H9 (cell line): ENCODE measurements at regions not wholly inside any gene's neighbourhood (a gene's known extent, or its start where the extent isn't known, plus 50 kb on each side); places are given as distances from the start of the nearest gene placed in this dataset.

ENCODE experiments used
- DNase-seq: peaks from one replicate; pipeline ENCODE4 v3.0.0-alpha.2; 2017
- H2AFZ ChIP-seq: one replicate; pipeline ENCODE4 v1.6.1; 2013; ENCODE audit warnings: mild to moderate bottlenecking, low read length, control low read depth, moderate library complexity
- H2AK5ac ChIP-seq: 2 replicates; pipeline ENCODE4 v1.6.1; 2013; ENCODE audit warnings: low read length, control low read depth, mixed read lengths; ENCODE audit not compliant: insufficient read length
- H2BK120ac ChIP-seq: one replicate; pipeline ENCODE4 v1.6.1; 2013; ENCODE audit warnings: low read depth, mild to moderate bottlenecking, low read length, control low read depth, inconsistent platforms; ENCODE audit not compliant: poor library complexity, severe bottlenecking
- H2BK12ac ChIP-seq: 2 replicates; pipeline ENCODE4 v1.6.1; 2013; ENCODE audit warnings: low read length, control low read depth, mixed read lengths, low read depth; ENCODE audit not compliant: insufficient read length
- H2BK15ac ChIP-seq: 2 replicates; pipeline ENCODE4 v1.6.1; 2013; ENCODE audit warnings: low read depth, low read length, control low read depth
- H2BK20ac ChIP-seq: one replicate; pipeline ENCODE4 v1.6.1; 2013; ENCODE audit warnings: low read depth, mild to moderate bottlenecking, low read length, control low read depth, inconsistent platforms; ENCODE audit not compliant: poor library complexity, severe bottlenecking
- H2BK5ac ChIP-seq: 2 replicates; pipeline ENCODE4 v1.6.1; 2013; ENCODE audit warnings: low read length, control low read depth, mixed read lengths; ENCODE audit not compliant: insufficient read length
- H3K14ac ChIP-seq: 2 replicates; pipeline ENCODE4 v1.6.1; 2013; ENCODE audit warnings: low read length, control low read depth; ENCODE audit not compliant: insufficient read depth
- H3K18ac ChIP-seq: 2 replicates; pipeline ENCODE4 v1.6.1; 2013; ENCODE audit warnings: low read depth, mild to moderate bottlenecking, mixed read lengths, low read length, control low read depth; ENCODE audit not compliant: insufficient read length
- H3K23ac ChIP-seq: 2 replicates; pipeline ENCODE4 v1.6.1; 2013; ENCODE audit warnings: low read length, control low read depth, mixed read lengths, low read depth; ENCODE audit not compliant: insufficient read length
- H3K23me2 ChIP-seq: 2 replicates; pipeline ENCODE4 v1.6.1; 2013; ENCODE audit warnings: low read depth, mild to moderate bottlenecking, mixed read lengths, low read length, control low read depth; ENCODE audit not compliant: insufficient read length, poor library complexity, severe bottlenecking
- H3K27ac ChIP-seq: 2 replicates; pipeline ENCODE4 v1.5.1; 2013; ENCODE audit warnings: low read length, control low read depth, mixed read lengths, low read depth; ENCODE audit not compliant: insufficient read length
- H3K27me3 ChIP-seq: 2 replicates; pipeline ENCODE4 v1.6.1; 2013; ENCODE audit warnings: low read length, control low read depth, inconsistent platforms; ENCODE audit not compliant: insufficient read depth
- H3K4ac ChIP-seq: 2 replicates; pipeline ENCODE4 v1.6.1; 2013; ENCODE audit warnings: low read depth, mild to moderate bottlenecking, control low read depth, inconsistent platforms, low read length, moderate library complexity
- H3K4me1 ChIP-seq: 2 replicates; pipeline ENCODE4 v1.6.1; 2013; ENCODE audit warnings: low read length, control low read depth, inconsistent platforms; ENCODE audit not compliant: insufficient read depth
- H3K4me2 ChIP-seq: 2 replicates; pipeline ENCODE4 v1.6.1; 2013; ENCODE audit warnings: low read length, control low read depth, mixed read lengths; ENCODE audit not compliant: insufficient read length, insufficient read depth
- H3K56ac ChIP-seq: 2 replicates; pipeline ENCODE4 v1.6.1; 2013; ENCODE audit warnings: low read depth, mild to moderate bottlenecking, mixed read lengths, low read length, control low read depth; ENCODE audit not compliant: insufficient read length
- H3K79me1 ChIP-seq: 2 replicates; pipeline ENCODE4 v1.6.1; 2013; ENCODE audit warnings: low read depth, mild to moderate bottlenecking, moderate library complexity, low read length, control low read depth, inconsistent platforms; ENCODE audit not compliant: insufficient read depth, poor library complexity, severe bottlenecking
- H3K79me2 ChIP-seq: 2 replicates; pipeline ENCODE4 v1.6.1; 2013; ENCODE audit warnings: low read length, control low read depth, inconsistent platforms; ENCODE audit not compliant: insufficient read depth
- H3K9ac ChIP-seq: 2 replicates; pipeline ENCODE4 v1.6.1; 2013; ENCODE audit warnings: low read length, control low read depth, mixed read lengths; ENCODE audit not compliant: insufficient read length; ENCODE audit errors: extremely low read depth
- H3K9me3 ChIP-seq: one replicate; pipeline ENCODE4 v1.6.1; 2013; ENCODE audit warnings: low read depth, low read length, inconsistent platforms; ENCODE audit not compliant: control insufficient read depth
- H3T11ph ChIP-seq: one replicate; pipeline ENCODE4 v1.6.1; 2013; ENCODE audit warnings: mild to moderate bottlenecking, low read length, control low read depth, inconsistent platforms
- H4K20me1 ChIP-seq: one replicate; pipeline ENCODE4 v1.6.1; 2013; ENCODE audit not compliant: control insufficient read depth, insufficient read length, insufficient read depth
- H4K5ac ChIP-seq: 2 replicates; pipeline ENCODE4 v1.6.1; 2013; ENCODE audit warnings: low read depth, mild to moderate bottlenecking, mixed read lengths, low read length, control low read depth; ENCODE audit not compliant: insufficient read length
- H4K8ac ChIP-seq: replicated peaks from 2 replicates; pipeline ENCODE4 v1.6.1; 2013; ENCODE audit warnings: low read length, control low read depth, mixed read lengths, low read depth; ENCODE audit not compliant: insufficient read length
- H4K91ac ChIP-seq: 2 replicates; pipeline ENCODE4 v1.6.1; 2013; ENCODE audit warnings: low read depth, mild to moderate bottlenecking, moderate library complexity, mixed read lengths, low read length, control low read depth; ENCODE audit not compliant: insufficient read length
- H3K27ac Mint-ChIP-seq, 3 experiments: 2 replicates in 2 of 3; 3 replicates in 1 of 3; pipeline ENCODE4 v1.8.0; 2020 to 2021; ENCODE audit warnings: mixed read lengths in 3 of 3, mild to moderate bottlenecking in 1 of 3, moderate library complexity in 1 of 3
- H3K27me3 Mint-ChIP-seq: 2 replicates; pipeline ENCODE4 v1.8.0; 2021; ENCODE audit warnings: low read depth, mild to moderate bottlenecking, moderate library complexity, mixed read lengths
- H3K36me3 Mint-ChIP-seq, 3 experiments: 2 replicates in 2 of 3; 3 replicates in 1 of 3; pipeline ENCODE4 v1.8.0; 2020 to 2021; ENCODE audit warnings: low read depth in 3 of 3, mixed read lengths in 3 of 3; ENCODE audit not compliant: insufficient read depth in 1 of 3
- H3K4me1 Mint-ChIP-seq, 2 experiments: 2 replicates each; pipeline ENCODE4 v1.8.0; 2020; ENCODE audit warnings: mixed read lengths in 2 of 2
- H3K4me3 Mint-ChIP-seq, 2 experiments: 2 replicates in 1 of 2; 3 replicates in 1 of 2; pipeline ENCODE4 v1.8.0; 2020 to 2021; ENCODE audit warnings: mild to moderate bottlenecking in 2 of 2, mixed read lengths in 2 of 2, moderate library complexity in 1 of 2
- H3K9me3 Mint-ChIP-seq, 2 experiments: 2 replicates in 1 of 2; 3 replicates in 1 of 2; pipeline ENCODE4 v1.8.0; 2020; ENCODE audit warnings: mild to moderate bottlenecking in 2 of 2, mixed read lengths in 2 of 2, moderate library complexity in 1 of 2
- WGBS: extraction: QIAGEN DNeasy Blood & Tissue Kit; methylation state at CpG from one replicate; pipeline ENCODE4 v1.1.7; 2013; ENCODE audit warnings: missing lambda C conversion rate, low lambda C conversion rate, mixed read lengths; ENCODE audit not compliant: insufficient read length; ENCODE audit errors: extremely low coverage; 5-methylcytosine and 5-hydroxymethylcytosine counted together
- TF ChIP-seq, protein P1 (sequence below): fragments of 200-600 bp; sonication (generic); conservative IDR thresholded peaks from 3 replicates; pipeline ENCODE4 v1.8.0; 2021; ENCODE audit warnings: antibody characterized with exemption, mild to moderate bottlenecking

DNA sequence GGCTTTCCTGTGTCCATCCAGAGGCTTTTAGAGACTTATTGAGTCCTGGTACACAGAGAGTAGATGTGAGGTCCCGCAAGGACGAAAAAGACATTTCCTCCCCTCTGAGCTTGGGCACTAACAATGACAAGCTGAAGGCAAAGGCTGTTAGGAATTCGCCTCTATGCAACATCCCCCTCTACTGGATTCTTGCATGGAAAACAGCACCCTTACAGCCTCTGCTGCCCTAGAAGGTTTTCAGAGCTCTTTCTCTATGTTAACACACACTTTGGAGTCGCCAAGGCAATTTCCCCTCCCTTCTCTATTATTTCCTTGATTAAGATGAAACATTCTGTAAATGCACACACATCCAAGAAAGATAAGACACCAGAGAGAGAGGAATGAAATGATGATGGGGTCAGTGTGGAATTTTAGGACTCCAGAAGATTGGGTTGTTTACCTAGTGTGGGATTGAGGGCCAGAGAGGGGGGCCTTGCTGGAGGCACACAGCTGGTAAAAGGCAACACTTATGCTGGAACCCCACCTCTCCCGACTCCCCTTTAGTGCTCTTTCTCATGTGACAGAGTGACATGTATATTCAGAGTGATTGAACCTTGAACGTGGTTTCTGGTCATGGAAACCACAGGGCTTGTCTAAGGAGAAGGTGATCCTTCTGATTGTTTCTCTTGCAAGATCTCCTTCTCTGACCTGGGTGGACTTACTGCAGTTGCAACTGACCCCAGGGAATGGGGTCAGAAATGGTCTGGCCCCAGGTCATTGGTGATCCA is 300.7 kb downstream of the CLIC5 start:
- no peak overlapping the region for H4K91ac ChIP-seq
- H3K4me1 Mint-ChIP-seq = peaks cover 8% of the 10 kb centered on the region in 2 experiments
- no peak overlapping the region for H3K27ac ChIP-seq
- no peak overlapping the region for H3K23ac ChIP-seq
- no peak overlapping the region; a peak in 1 of 7 replicates for H3K27ac Mint-ChIP-seq
- TF ChIP-seq, protein P1, sequence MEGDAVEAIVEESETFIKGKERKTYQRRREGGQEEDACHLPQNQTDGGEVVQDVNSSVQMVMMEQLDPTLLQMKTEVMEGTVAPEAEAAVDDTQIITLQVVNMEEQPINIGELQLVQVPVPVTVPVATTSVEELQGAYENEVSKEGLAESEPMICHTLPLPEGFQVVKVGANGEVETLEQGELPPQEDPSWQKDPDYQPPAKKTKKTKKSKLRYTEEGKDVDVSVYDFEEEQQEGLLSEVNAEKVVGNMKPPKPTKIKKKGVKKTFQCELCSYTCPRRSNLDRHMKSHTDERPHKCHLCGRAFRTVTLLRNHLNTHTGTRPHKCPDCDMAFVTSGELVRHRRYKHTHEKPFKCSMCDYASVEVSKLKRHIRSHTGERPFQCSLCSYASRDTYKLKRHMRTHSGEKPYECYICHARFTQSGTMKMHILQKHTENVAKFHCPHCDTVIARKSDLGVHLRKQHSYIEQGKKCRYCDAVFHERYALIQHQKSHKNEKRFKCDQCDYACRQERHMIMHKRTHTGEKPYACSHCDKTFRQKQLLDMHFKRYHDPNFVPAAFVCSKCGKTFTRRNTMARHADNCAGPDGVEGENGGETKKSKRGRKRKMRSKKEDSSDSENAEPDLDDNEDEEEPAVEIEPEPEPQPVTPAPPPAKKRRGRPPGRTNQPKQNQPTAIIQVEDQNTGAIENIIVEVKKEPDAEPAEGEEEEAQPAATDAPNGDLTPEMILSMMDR = peak; percentile 91
- no peak overlapping the region for H2BK5ac ChIP-seq
- H3K79me1 ChIP-seq = no peaks in the 10 kb centered on the region
- peak; percentile 77 for DNase-seq
- H3K4me1 ChIP-seq = no peaks in the 10 kb centered on the region
- H3K23me2 ChIP-seq = no peaks in the 10 kb centered on the region
- H3K9ac ChIP-seq = no peak overlapping the region
- no peaks in the 10 kb centered on the region for H4K20me1 ChIP-seq
- H3K27me3 ChIP-seq = no peaks in the 10 kb centered on the region; the same call in 1 of the 2 replicates
- H2BK15ac ChIP-seq = no peak overlapping the region
- no peak overlapping the region for H2AFZ ChIP-seq
- no peak overlapping the region for H3K4ac ChIP-seq
- no peak overlapping the region for H3K56ac ChIP-seq
- H2AK5ac ChIP-seq = no peak overlapping the region
- no peak overlapping the region for H3K18ac ChIP-seq
- no peaks in the 10 kb centered on the region for H3K9me3 Mint-ChIP-seq
- no peak overlapping the region for H3K14ac ChIP-seq
- H2BK120ac ChIP-seq = no peak overlapping the region
- H3K79me2 ChIP-seq = no peaks in the 10 kb centered on the region
- WGBS = no CpG with 5 or more reads among the region's 6 CpGs
- no peak overlapping the region for H4K5ac ChIP-seq
- H4K8ac ChIP-seq = no peak overlapping the region
- H3T11ph ChIP-seq = no peak overlapping the region
- no peak overlapping the region for H3K4me2 ChIP-seq
- H2BK20ac ChIP-seq = no peak overlapping the region
- no peaks in the 10 kb centered on the region for H3K36me3 Mint-ChIP-seq
- peaks cover 1% of the 10 kb centered on the region; the same call in 1 of the 2 replicates for H3K27me3 Mint-ChIP-seq
- no peak overlapping the region for H2BK12ac ChIP-seq
- H3K4me3 Mint-ChIP-seq = no peak overlapping the region
- no peaks in the 10 kb centered on the region for H3K9me3 ChIP-seq
